ENCODE measurements at regions not wholly inside any gene's neighbourhood (a gene's known extent, or its start where the extent isn't known, plus 50 kb on each side); places are given as distances from the start of the nearest gene placed in this dataset.

DNA sequence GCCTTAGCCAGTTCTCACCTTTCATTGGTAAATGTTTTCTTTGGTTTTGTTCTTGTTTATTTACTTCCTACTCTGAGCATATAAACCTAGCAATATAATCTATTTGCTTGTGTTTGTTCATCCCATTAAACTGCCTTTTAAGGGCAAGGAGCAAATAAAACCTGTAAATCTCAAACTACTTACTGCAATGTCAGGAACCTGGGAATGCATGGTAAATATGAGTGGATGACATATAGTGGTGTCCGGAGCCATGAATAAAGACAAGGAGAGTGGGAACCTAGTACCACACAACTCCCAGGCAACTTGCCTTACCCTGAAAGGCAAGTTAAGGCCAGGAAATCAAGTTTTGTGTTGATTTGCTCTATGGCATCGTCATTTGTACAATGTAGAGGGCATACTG lies 1133.7 kb upstream of the NCAM2 start (continued):
- TF ChIP-seq, protein P1, sequence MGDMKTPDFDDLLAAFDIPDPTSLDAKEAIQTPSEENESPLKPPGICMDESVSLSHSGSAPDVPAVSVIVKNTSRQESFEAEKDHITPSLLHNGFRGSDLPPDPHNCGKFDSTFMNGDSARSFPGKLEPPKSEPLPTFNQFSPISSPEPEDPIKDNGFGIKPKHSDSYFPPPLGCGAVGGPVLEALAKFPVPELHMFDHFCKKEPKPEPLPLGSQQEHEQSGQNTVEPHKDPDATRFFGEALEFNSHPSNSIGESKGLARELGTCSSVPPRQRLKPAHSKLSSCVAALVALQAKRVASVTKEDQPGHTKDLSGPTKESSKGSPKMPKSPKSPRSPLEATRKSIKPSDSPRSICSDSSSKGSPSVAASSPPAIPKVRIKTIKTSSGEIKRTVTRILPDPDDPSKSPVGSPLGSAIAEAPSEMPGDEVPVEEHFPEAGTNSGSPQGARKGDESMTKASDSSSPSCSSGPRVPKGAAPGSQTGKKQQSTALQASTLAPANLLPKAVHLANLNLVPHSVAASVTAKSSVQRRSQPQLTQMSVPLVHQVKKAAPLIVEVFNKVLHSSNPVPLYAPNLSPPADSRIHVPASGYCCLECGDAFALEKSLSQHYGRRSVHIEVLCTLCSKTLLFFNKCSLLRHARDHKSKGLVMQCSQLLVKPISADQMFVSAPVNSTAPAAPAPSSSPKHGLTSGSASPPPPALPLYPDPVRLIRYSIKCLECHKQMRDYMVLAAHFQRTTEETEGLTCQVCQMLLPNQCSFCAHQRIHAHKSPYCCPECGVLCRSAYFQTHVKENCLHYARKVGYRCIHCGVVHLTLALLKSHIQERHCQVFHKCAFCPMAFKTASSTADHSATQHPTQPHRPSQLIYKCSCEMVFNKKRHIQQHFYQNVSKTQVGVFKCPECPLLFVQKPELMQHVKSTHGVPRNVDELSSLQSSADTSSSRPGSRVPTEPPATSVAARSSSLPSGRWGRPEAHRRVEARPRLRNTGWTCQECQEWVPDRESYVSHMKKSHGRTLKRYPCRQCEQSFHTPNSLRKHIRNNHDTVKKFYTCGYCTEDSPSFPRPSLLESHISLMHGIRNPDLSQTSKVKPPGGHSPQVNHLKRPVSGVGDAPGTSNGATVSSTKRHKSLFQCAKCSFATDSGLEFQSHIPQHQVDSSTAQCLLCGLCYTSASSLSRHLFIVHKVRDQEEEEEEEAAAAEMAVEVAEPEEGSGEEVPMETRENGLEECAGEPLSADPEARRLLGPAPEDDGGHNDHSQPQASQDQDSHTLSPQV (IDR thresholded peaks at IDR 0.05): no peak
- TF ChIP-seq PTBP1 (IDR thresholded peaks at IDR 0.05; ENCODE audit: low read depth, low read length) (no peak), KLF16 (IDR thresholded peaks at IDR 0.05) (no peak), MAFG (tag; conservative IDR thresholded peaks at IDR 0.05) (no peak)

DNA sequence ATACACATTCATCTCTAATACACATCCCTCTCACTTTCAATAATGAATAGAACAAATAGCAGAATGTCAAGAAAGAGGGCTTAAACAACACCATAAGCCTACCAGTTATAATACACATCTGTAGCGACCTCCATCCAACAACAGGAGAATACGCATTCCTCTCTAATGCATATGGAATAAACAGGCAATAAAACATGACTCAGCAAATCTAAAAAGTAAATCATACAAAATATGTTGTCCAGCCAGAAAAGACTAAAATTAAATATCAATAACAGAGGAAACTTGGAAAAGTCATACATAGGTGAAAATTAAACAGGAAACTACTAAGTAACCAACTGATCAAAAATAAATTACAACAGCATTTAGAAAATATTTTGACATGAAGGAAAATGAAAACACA lies 1127.5 kb upstream of the NCAM2 start:
- TF ChIP-seq ZNF316 (IDR thresholded peaks at IDR 0.05): peak; percentile 90
- peak; percentile 80 for TF ChIP-seq MAFG (tag; conservative IDR thresholded peaks at IDR 0.05)
- peak; percentile 77 for TF ChIP-seq C11orf30 (IDR thresholded peaks at IDR 0.05; ENCODE audit: low read depth)
- TF ChIP-seq MAFF (IDR thresholded peaks at IDR 0.05; ENCODE audit: low read length): peak; percentile 80
- TF ChIP-seq SP1 (CRISPR knock-in tag; IDR thresholded peaks at IDR 0.05): no peak
- TF ChIP-seq MAFK (IDR thresholded peaks at IDR 0.05; ENCODE audit: low read length): peak; percentile 78
- Histone ChIP-seq H3K36me3 (ENCODE audit: control insufficient read depth, insufficient read depth, low read length) (no peaks in the 10 kb centered on the region), H3K4me3 (no peak overlapping the region), H3K9me1 (ENCODE audit: control insufficient read depth, insufficient read depth, low read length) (no peaks in the 10 kb centered on the region), H3K27ac (ENCODE audit: extremely low read depth, low read depth, low read length) (no peak overlapping the region), H3K27me3 (ENCODE audit: control insufficient read depth in 2 of 2, insufficient read depth in 2 of 2, low read length in 2 of 2) (no peaks in the 10 kb centered on the region), H3K4me2 (ENCODE audit: insufficient read depth, low read length) (no peak overlapping the region), H2AFZ (ENCODE audit: low read depth, low read length) (no peak overlapping the region), H3K79me2 (ENCODE audit: control insufficient read depth, insufficient read depth, low read length) (no peaks in the 10 kb centered on the region), H4K20me1 (replicated peaks; ENCODE audit: control insufficient read depth, insufficient read depth, low read length) (no peaks in the 10 kb centered on the region), H3K4me1 (replicated peaks in 1 of 2; ENCODE audit: control insufficient read depth in 2 of 2, insufficient read depth in 2 of 2, low read length in 2 of 2) (no peaks in the 10 kb centered on the region), H3K9ac (ENCODE audit: insufficient read depth in 1 of 2, low read depth in 2 of 2, low read length in 2 of 2) (no peak overlapping the region), H3K9me3 (replicated peaks; ENCODE audit: control insufficient read depth, insufficient read depth, low read depth, low read length) (no peaks in the 10 kb centered on the region)
- in situ Hi-C loops (cut with MboI) (no loop called here), intact Hi-C loops (cut with micrococcal nuclease) (no loop called here)
- no TSS peak for BruUV-seq (replicated peaks)
- CTCF ChIA-PET (ENCODE audit: low intra/inter-chr PET ratio): no interaction called here
- no peak for DNase-seq (ENCODE audit: extremely low read depth in 1 of 4, low spot score in 3 of 4)
- no peak for FAIRE-seq
- 27% methylated on average over 2 of the region's 2 CpGs for WGBS (ENCODE audit: insufficient coverage, low coverage, missing lambda C conversion rate)
- POLR2A ChIA-PET: no interaction called here
- no peak for ATAC-seq

Data from K562 (cell line).